Subcutaneous abdominal adipose tissue (tissue), 5 donors: ENCODE measurements at regions not wholly inside any gene's neighbourhood (a gene's known extent, or its start where the extent isn't known, plus 50 kb on each side); places are given as distances from the start of the nearest gene placed in this dataset.

Experiments used
- H3K27ac ChIP-seq: one replicate; pipeline ENCODE4 v1.7.0; 2013; ENCODE audit warnings: low read depth, mild to moderate bottlenecking, inconsistent platforms, low read length, moderate library complexity
- H3K27me3 ChIP-seq, 5 donors: one replicate each; pipeline ENCODE4 v1.7.0; 2013; ENCODE audit warnings: low read length in 5 of 5, inconsistent platforms in 1 of 5; ENCODE audit not compliant: control insufficient read depth in 5 of 5, insufficient read depth in 4 of 5
- H3K36me3 ChIP-seq, 5 donors: one replicate each; pipeline ENCODE4 v1.7.0; 2013; ENCODE audit warnings: low read length in 5 of 5; ENCODE audit not compliant: control insufficient read depth in 5 of 5, insufficient read depth in 5 of 5
- H3K4me1 ChIP-seq, 5 donors: one replicate each; pipeline ENCODE4 v1.7.0; 2013; ENCODE audit warnings: low read length in 5 of 5, mild to moderate bottlenecking in 3 of 5, moderate library complexity in 1 of 5; ENCODE audit not compliant: control insufficient read depth in 5 of 5, insufficient read depth in 5 of 5
- H3K4me3 ChIP-seq, 5 donors: one replicate each; pipeline ENCODE4 v1.7.0; 2013; ENCODE audit warnings: low read length in 5 of 5, low read depth in 1 of 5
- H3K9ac ChIP-seq, 5 donors: one replicate each; pipeline ENCODE4 v1.7.0; 2013; ENCODE audit warnings: low read length in 5 of 5, mild to moderate bottlenecking in 4 of 5, moderate library complexity in 3 of 5
- H3K9me3 ChIP-seq, 5 donors: one replicate each; pipeline ENCODE4 v1.7.0; 2013; ENCODE audit warnings: low read length in 5 of 5; ENCODE audit not compliant: control insufficient read depth in 5 of 5
- donor health status: healthy.
- donor health status: healthy.
- donor health status: healthy.
- donor health status: healthy.
- donor health status: healthy.

GRCh38 chr5:27995867-27996266 lies 957.5 kb upstream of the CDH9 start:
- H3K9ac ChIP-seq, result no peak overlapping the region
- no peaks in the 10 kb centered on the region for H3K4me1 ChIP-seq
- peaks cover 0 to 3% (median 0%) of the 10 kb centered on the region in 5 donors for H3K9me3 ChIP-seq
- no peak overlapping the region for H3K4me3 ChIP-seq
- H3K27me3 ChIP-seq, result no peaks in the 10 kb centered on the region
- H3K36me3 ChIP-seq, result no peaks in the 10 kb centered on the region
- H3K27ac ChIP-seq, result no peak overlapping the region

GRCh38 chr5:27978322-27978721 lies 939.9 kb upstream of the CDH9 start:
- peaks cover 0 to 10% (median 0%) of the 10 kb centered on the region in 5 donors for H3K9me3 ChIP-seq

GRCh38 chr5:27969157-27969556 lies 930.8 kb upstream of the CDH9 start:
- H3K27me3 ChIP-seq, result no peaks in the 10 kb centered on the region
- no peak overlapping the region for H3K9ac ChIP-seq
- peaks cover 2 to 16% (median 7%) of the 10 kb centered on the region in 5 donors for H3K9me3 ChIP-seq
- no peaks in the 10 kb centered on the region for H3K4me1 ChIP-seq
- H3K4me3 ChIP-seq, result no peak overlapping the region
- H3K27ac ChIP-seq, result no peak overlapping the region
- H3K36me3 ChIP-seq, result no peaks in the 10 kb centered on the region

More at GRCh38 chr5:27978322-27978721, 939.9 kb upstream of the CDH9 start:
- H3K9ac ChIP-seq, result no peak overlapping the region
- no peaks in the 10 kb centered on the region for H3K36me3 ChIP-seq
- H3K4me1 ChIP-seq, result no peaks in the 10 kb centered on the region
- H3K27ac ChIP-seq, result no peak overlapping the region
- H3K4me3 ChIP-seq, result no peak overlapping the region
- no peaks in the 10 kb centered on the region for H3K27me3 ChIP-seq

- no peak overlapping the region for H3K4me3 ChIP-seq
- no peak overlapping the region for H3K9ac ChIP-seq
- H3K27me3 ChIP-seq, result no peaks in the 10 kb centered on the region
- peaks cover 0 to 9% (median 0%) of the 10 kb centered on the region in 5 donors for H3K4me1 ChIP-seq
- H3K36me3 ChIP-seq, result no peaks in the 10 kb centered on the region
- H3K27ac ChIP-seq, result no peak overlapping the region
- peaks cover 2 to 25% (median 10%) of the 10 kb centered on the region in 5 donors for H3K9me3 ChIP-seq
Observed at GRCh38 chr5:27963050-27963783, 924.8 kb upstream of the CDH9 start.

- no peak overlapping the region for H3K27ac ChIP-seq
- H3K27me3 ChIP-seq, result no peaks in the 10 kb centered on the region
- peaks cover 2 to 25% (median 10%) of the 10 kb centered on the region in 5 donors for H3K9me3 ChIP-seq
- H3K36me3 ChIP-seq, result no peaks in the 10 kb centered on the region
- no peak overlapping the region for H3K9ac ChIP-seq
- no peak overlapping the region for H3K4me3 ChIP-seq
- peaks cover 0 to 9% (median 0%) of the 10 kb centered on the region in 5 donors for H3K4me1 ChIP-seq
Observed at GRCh38 chr5:27962198-27962597, 923.8 kb upstream of the CDH9 start.

GRCh38 chr5:27947088-27947487 lies 908.7 kb upstream of the CDH9 start:
- no peaks in the 10 kb centered on the region for H3K4me1 ChIP-seq

GRCh38 chr5:27944471-27944870 lies 906.1 kb upstream of the CDH9 start:
- H3K27ac ChIP-seq, result no peak overlapping the region

More at GRCh38 chr5:27947088-27947487, 908.7 kb upstream of the CDH9 start:
- Histone ChIP-seq H3K9ac (no peak overlapping the region), H3K27ac (no peak overlapping the region), H3K9me3 (no peaks in the 10 kb centered on the region), H3K36me3 (no peaks in the 10 kb centered on the region), H3K4me3 (no peak overlapping the region), H3K27me3 (no peaks in the 10 kb centered on the region)

GRCh38 chr5:27938989-27939388 lies 900.6 kb upstream of the CDH9 start:
- Histone ChIP-seq H3K27ac (no peak overlapping the region), H3K27me3 (no peaks in the 10 kb centered on the region), H3K9ac (no peak overlapping the region), H3K4me3 (no peak overlapping the region), H3K36me3 (no peaks in the 10 kb centered on the region), H3K4me1 (no peaks in the 10 kb centered on the region), H3K9me3 (peaks cover 0 to 6% (median 0%) of the 10 kb centered on the region in 5 donors)

More at GRCh38 chr5:27944471-27944870, 906.1 kb upstream of the CDH9 start:
- H3K9ac ChIP-seq, result no peak overlapping the region
- H3K9me3 ChIP-seq, result no peaks in the 10 kb centered on the region
- H3K36me3 ChIP-seq, result no peaks in the 10 kb centered on the region
- H3K4me3 ChIP-seq, result no peak overlapping the region
- H3K27me3 ChIP-seq, result no peaks in the 10 kb centered on the region
- no peaks in the 10 kb centered on the region for H3K4me1 ChIP-seq

GRCh38 chr5:27928060-27928459 lies 889.7 kb upstream of the CDH9 start:
- no peak overlapping the region for H3K9ac ChIP-seq
- H3K27me3 ChIP-seq, result no peaks in the 10 kb centered on the region
- H3K4me1 ChIP-seq, result no peaks in the 10 kb centered on the region
- no peaks in the 10 kb centered on the region for H3K9me3 ChIP-seq
- no peak overlapping the region for H3K4me3 ChIP-seq
- no peak overlapping the region for H3K27ac ChIP-seq
- no peaks in the 10 kb centered on the region for H3K36me3 ChIP-seq

GRCh38 chr5:27911216-27911615 lies 872.8 kb upstream of the CDH9 start:
- Histone ChIP-seq H3K36me3 (no peaks in the 10 kb centered on the region), H3K27me3 (no peaks in the 10 kb centered on the region)

More at GRCh38 chr5:27911216-27911615, 872.8 kb upstream of the CDH9 start:
- no peak overlapping the region for H3K4me3 ChIP-seq
- H3K9ac ChIP-seq, result no peak overlapping the region
- H3K4me1 ChIP-seq, result no peaks in the 10 kb centered on the region
- no peaks in the 10 kb centered on the region for H3K9me3 ChIP-seq
- H3K27ac ChIP-seq, result no peak overlapping the region
